ENCODE measurements at regions not wholly inside any gene's neighbourhood (a gene's known extent, or its start where the extent isn't known, plus 50 kb on each side); places are given as distances from the start of the nearest gene placed in this dataset.

- H3K9me3 ChIP-seq (ENCODE audit: control insufficient read depth, low read length) = no peaks in the 10 kb centered on the region
- no peak overlapping the region for H3K4me3 ChIP-seq (ENCODE audit: low read length in 2 of 2)
- H3K27ac ChIP-seq (ENCODE audit: low read depth in 1 of 2, low read length in 2 of 2) = no peak overlapping the region
- no peaks in the 10 kb centered on the region for H3K36me3 ChIP-seq (ENCODE audit: control insufficient read depth in 1 of 2, insufficient read depth in 2 of 2, low read length in 1 of 2)
- H3K4me1 ChIP-seq (ENCODE audit: control insufficient read depth in 1 of 2, insufficient read depth in 2 of 2, low read length in 2 of 2) = no peaks in the 10 kb centered on the region
- ATAC-seq (ENCODE audit: low FRiP score) (no peak), DNase-seq (no peak)
- no peaks in the 10 kb centered on the region for H3K27me3 ChIP-seq (ENCODE audit: control insufficient read depth in 1 of 2, insufficient read depth in 2 of 2, low read length in 1 of 2)
- WGBS, 2 donors = 95 to 97% methylated on average over 2 of the region's 2 CpGs
- intact Hi-C loops (cut with DNase I) = no loop called here
Observed at GRCh38 chr3:70789878-70790277, 477.4 kb upstream of the MDFIC2 start.

DNA sequence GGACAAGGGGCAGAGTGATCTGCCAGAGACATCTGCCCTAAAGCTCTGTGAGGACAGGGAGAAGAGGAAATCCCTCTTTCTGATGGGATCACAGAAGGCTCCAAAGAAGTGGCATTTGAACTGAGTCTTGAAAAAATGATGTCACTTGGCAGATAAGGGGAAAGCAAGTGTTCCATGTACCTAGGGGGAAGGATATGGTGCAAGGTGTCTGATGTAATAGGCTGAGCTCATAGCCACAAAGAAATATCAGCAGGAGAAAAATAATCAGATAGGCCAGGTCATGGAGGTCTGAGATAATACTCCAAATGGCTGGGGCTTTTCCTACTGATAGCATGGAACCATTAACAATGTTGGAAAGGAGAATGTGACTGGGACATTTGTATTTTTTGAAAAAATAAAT lies 468.4 kb upstream of the MDFIC2 start:
- intact Hi-C loops (cut with DNase I) = no loop called here
- H3K4me1 ChIP-seq (ENCODE audit: control insufficient read depth in 1 of 2, insufficient read depth in 2 of 2, low read length in 2 of 2) = no peaks in the 10 kb centered on the region
- H3K27ac ChIP-seq (ENCODE audit: low read depth in 1 of 2, low read length in 2 of 2) = no peak overlapping the region
- H3K9me3 ChIP-seq (ENCODE audit: control insufficient read depth, low read length) = no peaks in the 10 kb centered on the region
- ATAC-seq (ENCODE audit: low FRiP score) = no peak
- DNase-seq = no peak
- no peaks in the 10 kb centered on the region for H3K27me3 ChIP-seq (ENCODE audit: control insufficient read depth in 1 of 2, insufficient read depth in 2 of 2, low read length in 1 of 2)
- no peaks in the 10 kb centered on the region for H3K36me3 ChIP-seq (ENCODE audit: control insufficient read depth in 1 of 2, insufficient read depth in 2 of 2, low read length in 1 of 2)
- H3K4me3 ChIP-seq (ENCODE audit: low read length in 2 of 2) = no peak overlapping the region

DNA sequence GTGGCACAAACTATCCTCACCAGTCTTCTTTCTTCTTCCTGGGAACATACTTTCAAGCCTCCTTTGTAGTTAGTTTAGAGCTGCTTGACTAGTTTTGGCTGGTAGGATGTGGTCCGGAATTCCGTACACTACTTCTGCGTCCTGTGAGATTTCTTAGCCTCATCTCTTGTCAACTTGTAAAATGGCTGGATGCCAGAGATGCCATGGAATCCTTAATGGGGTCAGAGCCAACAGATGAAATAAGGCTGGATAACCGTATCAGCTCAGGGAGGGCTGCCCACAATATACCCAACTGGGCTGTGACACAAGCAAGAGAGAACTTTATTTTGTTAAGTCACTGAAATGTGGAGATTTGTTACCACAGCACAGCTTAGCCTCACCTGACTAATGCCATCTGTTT lies 466.9 kb upstream of the MDFIC2 start:
- Histone ChIP-seq H3K36me3 (ENCODE audit: control insufficient read depth in 1 of 2, insufficient read depth in 2 of 2, low read length in 1 of 2) (no peaks in the 10 kb centered on the region), H3K4me3 (ENCODE audit: low read length in 2 of 2) (no peak overlapping the region), H3K4me1 (ENCODE audit: control insufficient read depth in 1 of 2, insufficient read depth in 2 of 2, low read length in 2 of 2) (no peaks in the 10 kb centered on the region), H3K27ac (ENCODE audit: low read depth in 1 of 2, low read length in 2 of 2) (no peak overlapping the region), H3K27me3 (ENCODE audit: control insufficient read depth in 1 of 2, insufficient read depth in 2 of 2, low read length in 1 of 2) (no peaks in the 10 kb centered on the region), H3K9me3 (ENCODE audit: control insufficient read depth, low read length) (no peaks in the 10 kb centered on the region)
- no peak for ATAC-seq (ENCODE audit: low FRiP score)
- WGBS, 2 donors = 90% methylated on average over 4 of the region's 4 CpGs
- DNase-seq = no peak
- intact Hi-C loops (cut with DNase I) = no loop called here

- no peak overlapping the region for H3K27ac ChIP-seq (ENCODE audit: low read depth in 1 of 2, low read length in 2 of 2)
- ATAC-seq (ENCODE audit: low FRiP score) (no peak), DNase-seq (no peak)
- intact Hi-C loops (cut with DNase I) = no loop called here
- WGBS, 2 donors = 33 to 44% methylated on average over 2 of the region's 2 CpGs
- no peaks in the 10 kb centered on the region for H3K9me3 ChIP-seq (ENCODE audit: control insufficient read depth, low read length)
- H3K4me1 ChIP-seq (ENCODE audit: control insufficient read depth in 1 of 2, insufficient read depth in 2 of 2, low read length in 2 of 2) = no peaks in the 10 kb centered on the region
- H3K4me3 ChIP-seq (ENCODE audit: low read length in 2 of 2) = no peak overlapping the region
- no peaks in the 10 kb centered on the region for H3K27me3 ChIP-seq (ENCODE audit: control insufficient read depth in 1 of 2, insufficient read depth in 2 of 2, low read length in 1 of 2)
- no peaks in the 10 kb centered on the region for H3K36me3 ChIP-seq (ENCODE audit: control insufficient read depth in 1 of 2, insufficient read depth in 2 of 2, low read length in 1 of 2)
Observed at GRCh38 chr3:70776081-70776480, 463.6 kb upstream of the MDFIC2 start.

GRCh38 chr3:70775257-70775656 lies 462.8 kb upstream of the MDFIC2 start:
- Histone ChIP-seq H3K4me1 (ENCODE audit: control insufficient read depth in 1 of 2, insufficient read depth in 2 of 2, low read length in 2 of 2) (no peaks in the 10 kb centered on the region), H3K4me3 (ENCODE audit: low read length in 2 of 2) (no peak overlapping the region), H3K27ac (ENCODE audit: low read depth in 1 of 2, low read length in 2 of 2) (no peak overlapping the region), H3K36me3 (ENCODE audit: control insufficient read depth in 1 of 2, insufficient read depth in 2 of 2, low read length in 1 of 2) (no peaks in the 10 kb centered on the region), H3K27me3 (ENCODE audit: control insufficient read depth in 1 of 2, insufficient read depth in 2 of 2, low read length in 1 of 2) (no peaks in the 10 kb centered on the region), H3K9me3 (ENCODE audit: control insufficient read depth, low read length) (no peaks in the 10 kb centered on the region)
- intact Hi-C loops (cut with DNase I) = no loop called here
- 92 to 94% methylated on average over 4 of the region's 4 CpGs for WGBS, 2 donors
- ATAC-seq (ENCODE audit: low FRiP score) (no peak), DNase-seq (no peak)

GRCh38 chr3:70774641-70775040 lies 462.2 kb upstream of the MDFIC2 start:
- Histone ChIP-seq H3K27me3 (ENCODE audit: control insufficient read depth in 1 of 2, insufficient read depth in 2 of 2, low read length in 1 of 2) (no peaks in the 10 kb centered on the region), H3K27ac (ENCODE audit: low read depth in 1 of 2, low read length in 2 of 2) (no peak overlapping the region), H3K4me3 (ENCODE audit: low read length in 2 of 2) (no peak overlapping the region), H3K36me3 (ENCODE audit: control insufficient read depth in 1 of 2, insufficient read depth in 2 of 2, low read length in 1 of 2) (no peaks in the 10 kb centered on the region), H3K9me3 (ENCODE audit: control insufficient read depth, low read length) (no peaks in the 10 kb centered on the region), H3K4me1 (ENCODE audit: control insufficient read depth in 1 of 2, insufficient read depth in 2 of 2, low read length in 2 of 2) (no peaks in the 10 kb centered on the region)
- ATAC-seq (ENCODE audit: low FRiP score) (no peak), DNase-seq (no peak)
- intact Hi-C loops (cut with DNase I) = no loop called here
- WGBS, 2 donors = 81 to 89% methylated on average over 1 of the region's 1 CpG

- 85% methylated on average over 4 of the region's 4 CpGs for WGBS, 2 donors
- no peaks in the 10 kb centered on the region for H3K36me3 ChIP-seq (ENCODE audit: control insufficient read depth in 1 of 2, insufficient read depth in 2 of 2, low read length in 1 of 2)
- DNase-seq (no peak), ATAC-seq (ENCODE audit: low FRiP score) (no peak)
- intact Hi-C loops (cut with DNase I) = no loop called here
- no peaks in the 10 kb centered on the region for H3K9me3 ChIP-seq (ENCODE audit: control insufficient read depth, low read length)
- no peak overlapping the region for H3K4me3 ChIP-seq (ENCODE audit: low read length in 2 of 2)
- H3K4me1 ChIP-seq (ENCODE audit: control insufficient read depth in 1 of 2, insufficient read depth in 2 of 2, low read length in 2 of 2) = no peaks in the 10 kb centered on the region
- no peak overlapping the region for H3K27ac ChIP-seq (ENCODE audit: low read depth in 1 of 2, low read length in 2 of 2)
- H3K27me3 ChIP-seq (ENCODE audit: control insufficient read depth in 1 of 2, insufficient read depth in 2 of 2, low read length in 1 of 2) = no peaks in the 10 kb centered on the region
Observed at GRCh38 chr3:70771426-70772147, 459.1 kb upstream of the MDFIC2 start.

GRCh38 chr3:70770650-70771049 lies 458.2 kb upstream of the MDFIC2 start:
- 90 to 93% methylated on average over 1 of the region's 1 CpG for WGBS, 2 donors
- Histone ChIP-seq H3K36me3 (ENCODE audit: control insufficient read depth in 1 of 2, insufficient read depth in 2 of 2, low read length in 1 of 2) (no peaks in the 10 kb centered on the region), H3K4me3 (ENCODE audit: low read length in 2 of 2) (no peak overlapping the region), H3K9me3 (ENCODE audit: control insufficient read depth, low read length) (no peaks in the 10 kb centered on the region), H3K27me3 (ENCODE audit: control insufficient read depth in 1 of 2, insufficient read depth in 2 of 2, low read length in 1 of 2) (no peaks in the 10 kb centered on the region), H3K27ac (ENCODE audit: low read depth in 1 of 2, low read length in 2 of 2) (no peak overlapping the region), H3K4me1 (ENCODE audit: control insufficient read depth in 1 of 2, insufficient read depth in 2 of 2, low read length in 2 of 2) (no peaks in the 10 kb centered on the region)
- ATAC-seq (ENCODE audit: low FRiP score) (no peak), DNase-seq (no peak)
- intact Hi-C loops (cut with DNase I) = no loop called here

- ATAC-seq (ENCODE audit: low FRiP score) (no peak), DNase-seq (no peak)
- Histone ChIP-seq H3K4me3 (ENCODE audit: low read length in 2 of 2) (no peak overlapping the region), H3K27ac (ENCODE audit: low read depth in 1 of 2, low read length in 2 of 2) (no peak overlapping the region), H3K36me3 (ENCODE audit: control insufficient read depth in 1 of 2, insufficient read depth in 2 of 2, low read length in 1 of 2) (no peaks in the 10 kb centered on the region), H3K4me1 (ENCODE audit: control insufficient read depth in 1 of 2, insufficient read depth in 2 of 2, low read length in 2 of 2) (no peaks in the 10 kb centered on the region), H3K27me3 (ENCODE audit: control insufficient read depth in 1 of 2, insufficient read depth in 2 of 2, low read length in 1 of 2) (no peaks in the 10 kb centered on the region), H3K9me3 (ENCODE audit: control insufficient read depth, low read length) (no peaks in the 10 kb centered on the region)
- intact Hi-C loops (cut with DNase I) = no loop called here
- WGBS, 2 donors = 75 to 87% methylated on average over 2 of the region's 2 CpGs
Observed at GRCh38 chr3:70766301-70766700, 453.9 kb upstream of the MDFIC2 start.
